H4 (cell line): ENCODE measurements at regions not wholly inside any gene's neighbourhood (a gene's known extent, or its start where the extent isn't known, plus 50 kb on each side); places are given as distances from the start of the nearest gene placed in this dataset.

Experiments
- DNase-seq: peaks from one replicate; pipeline ENCODE4 v3.0.0-alpha.2; 2015; ENCODE audit warnings: low spot score

DNA sequence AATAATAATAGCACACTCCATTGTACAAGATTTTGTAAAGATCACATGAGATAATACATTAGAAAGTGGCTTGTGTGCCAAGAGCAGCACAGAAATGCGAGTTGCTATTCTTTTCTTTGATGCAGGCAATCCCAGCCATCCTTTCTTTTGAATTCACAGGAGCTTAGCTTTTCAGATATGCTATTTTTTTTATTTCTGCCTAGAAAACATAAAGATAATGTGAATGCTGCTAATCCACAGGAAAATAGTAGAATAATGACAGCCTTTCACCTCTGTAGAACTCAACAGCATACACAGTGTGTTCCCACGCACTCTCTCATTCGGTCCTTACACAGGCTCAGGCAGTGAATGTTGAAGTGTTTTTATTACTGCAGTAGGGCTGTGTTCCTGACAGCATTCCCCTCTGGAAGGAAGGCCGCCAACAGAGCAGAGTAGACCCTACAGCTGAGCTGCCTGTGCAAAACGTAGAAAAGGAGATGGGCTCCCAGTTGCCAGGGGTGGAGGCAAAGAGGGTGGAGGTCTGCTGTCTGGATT, 138.8 kb upstream of the TAPT1 start:
- DNase-seq = no peak

DNA sequence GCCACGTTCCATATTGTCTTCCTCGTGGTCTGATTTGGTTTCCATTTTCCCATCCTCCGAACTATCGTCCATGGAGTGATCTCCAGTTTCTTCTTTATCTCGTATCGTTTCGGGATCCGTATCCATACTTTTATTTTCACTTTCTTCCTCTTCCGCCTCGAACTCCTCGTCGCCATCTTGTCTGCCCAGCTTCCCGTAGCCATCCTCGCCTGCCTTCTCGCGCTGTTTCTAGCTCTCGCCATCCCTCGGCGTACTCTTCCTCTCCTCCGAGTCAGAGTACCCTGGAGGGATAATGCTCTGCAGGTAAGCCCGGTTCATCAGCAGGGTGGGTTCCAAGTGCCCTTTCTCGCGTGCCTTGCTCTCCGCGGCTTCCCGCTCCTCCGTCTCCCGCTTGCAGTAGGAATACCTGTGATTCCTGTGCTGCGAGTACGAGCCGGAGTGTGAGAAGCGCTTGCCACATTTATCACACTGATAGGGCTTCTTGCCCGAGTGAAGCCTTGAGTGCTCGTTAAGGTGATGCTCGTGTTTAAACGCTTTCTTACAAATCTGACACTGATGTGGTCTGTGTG, 134.5 kb upstream of the TAPT1 start:
- no peak for DNase-seq

DNA sequence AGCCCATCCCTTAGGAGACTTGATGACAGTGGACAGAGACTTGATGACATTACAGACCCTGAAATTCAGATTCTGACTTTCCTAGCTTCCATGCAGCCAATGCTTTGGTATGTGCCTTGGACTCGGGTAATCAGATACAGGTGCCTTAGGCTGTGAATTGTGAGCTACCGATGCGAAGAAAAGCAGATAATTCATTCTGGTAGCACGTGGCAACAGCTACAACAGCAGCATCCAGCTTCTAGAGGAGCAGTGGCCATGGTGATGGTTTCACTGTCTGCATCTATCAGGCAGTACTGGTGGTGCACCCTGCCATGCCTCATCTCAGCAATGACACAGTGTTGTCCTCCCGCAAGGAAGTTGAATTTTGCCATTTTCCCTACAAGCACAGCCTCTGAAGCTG, 126.9 kb upstream of the TAPT1 start:
- DNase-seq = no peak

DNA sequence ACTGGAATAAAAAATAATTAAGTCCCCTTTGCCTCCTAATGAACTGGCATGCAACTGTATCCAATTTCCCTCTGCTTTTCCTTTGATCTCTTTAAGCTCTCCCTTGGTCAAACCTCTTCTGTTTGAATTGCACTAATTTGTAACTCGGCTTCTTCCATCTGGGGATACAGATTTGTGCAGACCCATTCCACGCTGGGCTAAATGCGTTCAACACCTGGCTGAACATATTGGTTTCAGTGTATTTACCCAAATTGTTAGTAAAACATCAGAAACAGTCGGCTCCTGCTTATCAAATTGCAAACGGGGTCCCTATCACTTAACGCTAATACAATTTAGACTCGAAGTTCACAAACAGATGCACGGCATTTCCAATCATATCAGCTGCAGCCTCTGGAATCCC, 124.9 kb upstream of the TAPT1 start:
- DNase-seq = no peak

DNA sequence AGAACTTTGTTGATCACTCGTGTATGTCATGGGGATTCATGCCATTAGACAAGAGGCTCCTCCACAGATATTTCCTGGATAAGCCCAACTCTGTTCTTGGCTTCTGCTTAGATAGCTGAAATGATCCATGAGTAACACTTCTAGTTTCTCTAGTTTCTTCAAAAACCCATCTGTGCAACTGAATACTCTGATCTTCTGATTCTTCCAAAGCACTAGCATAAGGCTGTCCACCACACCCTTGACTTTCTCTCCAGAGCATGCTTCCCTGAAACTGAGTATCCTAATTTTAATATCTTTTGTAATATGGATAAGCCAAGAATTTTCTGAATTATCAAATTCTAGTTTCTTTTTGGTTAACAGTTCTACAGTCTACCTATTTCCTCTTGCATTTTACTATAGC, 118.6 kb upstream of the TAPT1 start:
- DNase-seq = no peak

DNA sequence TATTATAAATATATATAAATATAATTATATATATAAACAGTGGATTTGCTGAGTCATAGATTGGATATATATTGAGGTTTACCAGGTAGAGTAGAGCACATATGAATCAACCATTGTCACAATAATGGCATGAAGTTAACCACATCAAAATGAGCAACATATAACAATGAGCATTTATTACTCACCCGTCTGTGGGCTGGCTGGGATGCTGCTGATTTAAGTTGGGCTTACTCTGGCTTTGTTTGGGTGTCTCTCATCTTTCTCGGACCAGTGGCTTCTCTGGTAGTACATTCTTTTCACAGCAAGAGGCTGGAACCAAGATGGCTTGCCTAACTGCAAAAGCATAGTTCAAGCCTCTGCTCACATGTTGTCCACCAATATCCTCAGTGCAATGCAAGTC, 111.7 kb upstream of the TAPT1 start:
- DNase-seq = peak; percentile 50

DNA sequence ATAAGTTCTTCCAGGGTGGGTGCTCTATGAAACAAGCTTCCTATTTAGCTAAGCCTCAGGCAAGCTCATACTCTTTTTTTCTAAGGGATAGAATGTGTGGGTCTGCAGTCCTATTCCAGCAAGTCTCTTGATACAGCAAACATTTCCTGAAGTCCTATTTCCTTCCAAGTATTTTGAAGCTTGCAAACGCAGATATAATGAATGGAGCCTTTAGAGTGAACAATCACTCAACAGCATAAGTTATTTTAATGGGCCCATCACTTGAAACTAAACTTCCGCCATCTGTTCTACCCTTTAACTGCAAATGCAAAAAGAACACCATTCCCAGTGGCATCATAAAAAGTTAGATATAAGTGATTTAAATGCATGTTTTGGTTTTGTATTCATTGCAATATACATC, 108.3 kb upstream of the TAPT1 start:
- DNase-seq = no peak

DNA sequence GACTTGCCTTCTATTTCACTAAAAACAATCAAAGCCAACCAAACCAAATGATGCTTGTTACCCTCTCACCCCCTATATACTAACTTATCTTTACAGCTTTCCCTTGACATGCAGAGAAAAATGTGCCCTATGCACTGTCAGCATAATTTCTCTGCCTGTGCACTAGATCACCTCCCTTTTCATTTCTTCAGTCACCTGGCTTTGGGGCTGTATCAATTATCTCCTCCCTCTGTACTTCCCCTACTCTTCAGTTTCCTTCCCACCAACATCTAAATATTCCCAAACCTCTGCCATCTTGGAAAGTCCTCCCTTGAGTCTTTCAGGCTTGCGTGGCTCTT, 103.5 kb upstream of the TAPT1 start:
- DNase-seq = no peak

DNA sequence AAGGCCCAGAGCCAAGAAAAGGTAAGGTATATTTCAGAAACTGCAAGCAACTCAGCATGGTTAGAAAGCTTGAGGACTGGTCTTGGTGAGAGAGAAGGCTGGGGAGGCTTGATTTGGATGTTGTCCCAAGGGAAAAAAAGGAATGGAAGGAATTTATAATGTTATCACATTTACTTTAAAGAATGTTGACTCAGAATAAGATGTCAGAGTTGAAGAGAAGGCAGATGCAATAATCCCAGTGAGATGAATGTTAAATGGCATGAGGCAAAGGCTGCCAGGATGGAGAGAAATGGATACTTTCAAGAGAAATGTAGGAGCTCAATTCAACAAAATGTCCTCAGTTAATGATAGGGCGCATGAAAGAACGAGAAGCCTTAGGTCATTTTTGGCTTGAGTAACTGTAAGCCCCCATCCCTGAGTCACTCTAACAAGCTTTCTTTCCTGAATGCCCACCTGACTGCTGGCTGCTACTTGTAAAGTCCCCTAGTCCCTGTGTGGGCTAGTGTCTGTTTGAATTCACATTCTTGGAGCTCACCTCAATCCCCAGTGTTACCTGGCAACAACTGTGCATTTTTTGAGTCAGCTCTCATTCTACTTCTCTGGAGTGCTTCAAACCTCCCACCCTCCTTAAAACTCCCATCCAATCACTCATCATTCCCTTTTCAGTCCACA, 103.0 kb upstream of the TAPT1 start:
- no peak for DNase-seq

DNA sequence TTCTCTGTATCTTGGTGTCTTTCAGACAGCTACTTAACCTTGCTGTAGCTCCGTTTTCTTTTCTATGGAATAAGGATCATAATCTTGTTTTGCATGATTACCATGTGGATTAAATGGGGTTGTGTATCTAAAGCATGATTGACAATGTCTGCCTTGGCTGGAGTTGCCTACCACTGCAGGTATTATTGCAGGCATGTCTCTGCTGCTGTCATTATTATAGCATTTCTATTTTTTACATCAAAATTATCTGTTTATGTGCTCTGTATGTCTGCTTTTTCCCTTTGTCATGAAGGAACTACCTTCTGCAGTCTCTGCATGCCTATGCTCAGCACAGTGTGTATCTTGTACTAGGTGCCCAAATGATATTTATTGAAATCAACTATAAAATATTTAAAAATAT, 95.9 kb upstream of the TAPT1 start:
- no peak for DNase-seq

DNA sequence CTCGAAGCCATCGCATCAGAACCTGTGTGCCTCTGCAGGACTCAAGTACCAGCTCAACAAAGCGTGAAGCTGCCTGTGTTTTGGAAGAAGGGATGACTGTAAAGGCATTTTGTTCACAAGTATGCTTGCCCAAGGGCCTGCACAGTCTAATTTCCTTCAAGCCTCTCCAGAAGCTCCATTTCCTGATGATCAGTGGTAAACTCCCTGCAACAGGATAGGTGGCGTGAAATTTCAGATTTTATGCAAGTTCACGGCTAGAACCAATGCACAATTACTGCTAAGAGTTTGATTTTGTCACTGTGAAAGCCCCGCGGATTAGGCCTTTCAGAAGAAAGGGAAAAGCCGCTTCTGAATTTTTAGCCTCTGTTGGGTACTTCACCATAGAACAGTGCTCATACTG, 89.2 kb upstream of the TAPT1 start:
- no peak for DNase-seq

DNA sequence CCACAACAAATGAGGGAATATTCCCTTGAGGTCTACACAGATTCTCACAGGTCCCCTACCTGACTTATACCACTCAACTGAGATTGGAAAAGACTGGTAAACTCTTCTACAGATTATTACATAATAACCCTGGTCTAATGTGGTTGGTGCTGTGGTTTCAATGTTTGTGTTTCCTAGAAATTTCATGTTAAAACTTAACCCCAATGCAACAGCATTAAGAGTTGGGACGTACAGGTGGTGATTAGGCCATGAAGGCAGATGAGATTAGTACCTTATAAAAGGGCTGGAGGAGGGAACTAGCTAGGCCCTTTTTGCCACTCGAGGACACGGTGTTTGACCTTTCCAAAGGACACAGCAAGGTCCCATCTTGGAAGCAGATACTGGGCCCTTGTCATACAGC, 84.3 kb upstream of the TAPT1 start:
- no peak for DNase-seq

DNA sequence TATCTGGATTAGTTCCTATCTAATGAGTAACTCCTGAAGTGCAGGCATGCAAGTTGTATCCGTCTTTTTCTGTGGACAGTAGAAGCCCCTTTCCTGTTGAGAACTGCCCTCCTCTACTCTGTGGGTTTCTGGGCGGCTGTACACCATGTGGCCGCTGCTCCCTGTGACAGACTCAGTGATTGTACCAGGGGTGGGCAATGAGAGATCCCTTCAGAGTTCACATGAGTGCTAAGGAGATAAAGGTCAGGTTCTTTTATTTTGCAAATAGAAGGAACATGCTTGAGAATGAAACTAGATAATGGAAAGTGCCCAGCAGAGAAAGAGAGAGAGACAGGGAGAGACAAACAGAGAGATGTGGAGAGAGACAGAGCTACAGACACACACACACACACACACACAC, 76.4 kb upstream of the TAPT1 start:
- no peak for DNase-seq

DNA sequence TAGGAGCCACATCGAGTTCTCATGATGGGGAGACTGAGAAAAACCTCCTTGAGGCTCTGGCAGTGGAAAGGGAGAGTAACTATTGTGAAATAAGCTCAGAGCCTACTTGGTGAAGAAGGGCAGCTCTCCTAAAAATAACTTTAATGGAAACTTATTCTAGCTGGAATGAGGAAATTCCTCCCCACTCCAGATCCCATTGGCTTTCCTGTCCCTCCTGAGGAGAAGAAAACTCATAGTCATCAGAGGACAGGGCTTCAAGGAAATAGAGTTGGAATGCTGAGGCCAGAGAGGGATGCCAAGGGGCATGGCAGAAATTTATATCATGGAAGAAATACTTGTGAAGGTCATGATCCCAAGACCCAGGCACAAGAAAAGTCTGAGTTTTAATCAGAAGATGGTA, 70.7 kb upstream of the TAPT1 start:
- no peak for DNase-seq

DNA sequence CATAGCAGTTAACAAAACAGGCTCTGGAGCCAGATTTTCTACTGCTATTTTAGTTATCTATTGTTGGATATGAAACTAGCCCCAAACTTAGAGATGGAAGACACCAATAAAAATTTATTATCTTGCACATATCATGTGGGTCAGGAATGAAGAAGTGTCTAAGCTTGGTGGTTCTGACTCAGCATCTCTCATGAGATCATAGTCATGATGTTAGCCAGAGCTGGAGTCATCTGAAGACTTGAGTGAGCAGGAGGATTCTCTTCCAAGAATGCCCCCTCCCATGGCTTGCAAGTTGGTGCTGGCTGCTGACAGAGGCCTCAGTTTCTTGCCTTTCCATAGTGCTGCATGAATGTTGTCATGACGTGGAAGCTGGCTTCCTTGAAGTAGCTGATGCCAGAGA, 68.2 kb upstream of the TAPT1 start:
- no peak for DNase-seq

DNA sequence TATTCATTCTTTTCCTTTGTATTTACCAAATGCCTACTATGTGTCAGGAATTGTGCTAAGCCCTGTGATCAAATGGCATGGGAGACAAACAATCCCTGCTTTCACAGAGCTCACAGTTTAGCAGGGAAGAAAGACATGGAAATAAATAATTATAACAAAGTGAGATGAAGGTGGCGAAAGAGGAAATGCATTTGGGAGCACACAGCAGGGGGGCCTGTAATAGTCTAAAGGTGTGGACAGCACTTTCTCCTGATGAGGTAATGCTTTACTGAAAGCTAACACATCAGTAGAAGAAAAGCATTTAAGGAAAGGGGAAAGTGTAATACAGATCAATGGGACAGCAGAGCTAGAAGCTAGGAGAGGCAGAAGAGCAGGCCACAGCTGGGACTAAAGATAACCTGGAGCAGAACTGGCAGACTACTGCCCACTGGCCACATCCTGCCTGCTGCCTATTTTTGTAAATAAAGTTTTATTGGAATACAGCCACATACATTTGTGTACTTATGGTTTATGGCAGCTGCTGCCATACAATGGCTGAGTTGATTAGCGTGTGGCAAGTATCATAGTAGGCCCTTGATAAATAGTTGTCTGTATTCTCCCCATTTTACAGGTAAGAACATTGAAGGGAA, 67.1 kb upstream of the TAPT1 start:
- no peak for DNase-seq

DNA sequence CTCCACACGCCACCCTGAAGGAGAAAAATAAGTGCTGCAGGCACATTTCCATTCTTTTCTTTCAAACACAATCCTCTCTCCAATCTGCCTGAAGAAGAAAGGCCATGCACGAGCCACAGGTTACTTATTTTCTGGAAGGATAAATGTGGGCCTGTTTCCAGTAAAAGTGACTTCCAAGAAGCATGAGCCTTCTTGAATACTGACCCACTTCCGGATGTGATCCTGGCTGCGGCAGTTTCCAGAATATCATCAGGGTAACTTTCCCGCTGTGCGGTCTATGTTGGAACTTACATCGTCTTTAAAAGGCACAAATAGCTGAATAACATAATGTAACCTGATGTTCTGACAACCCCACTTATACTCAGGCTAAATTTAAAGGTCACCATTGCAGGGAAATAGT, 66.3 kb upstream of the TAPT1 start:
- no peak for DNase-seq

DNA sequence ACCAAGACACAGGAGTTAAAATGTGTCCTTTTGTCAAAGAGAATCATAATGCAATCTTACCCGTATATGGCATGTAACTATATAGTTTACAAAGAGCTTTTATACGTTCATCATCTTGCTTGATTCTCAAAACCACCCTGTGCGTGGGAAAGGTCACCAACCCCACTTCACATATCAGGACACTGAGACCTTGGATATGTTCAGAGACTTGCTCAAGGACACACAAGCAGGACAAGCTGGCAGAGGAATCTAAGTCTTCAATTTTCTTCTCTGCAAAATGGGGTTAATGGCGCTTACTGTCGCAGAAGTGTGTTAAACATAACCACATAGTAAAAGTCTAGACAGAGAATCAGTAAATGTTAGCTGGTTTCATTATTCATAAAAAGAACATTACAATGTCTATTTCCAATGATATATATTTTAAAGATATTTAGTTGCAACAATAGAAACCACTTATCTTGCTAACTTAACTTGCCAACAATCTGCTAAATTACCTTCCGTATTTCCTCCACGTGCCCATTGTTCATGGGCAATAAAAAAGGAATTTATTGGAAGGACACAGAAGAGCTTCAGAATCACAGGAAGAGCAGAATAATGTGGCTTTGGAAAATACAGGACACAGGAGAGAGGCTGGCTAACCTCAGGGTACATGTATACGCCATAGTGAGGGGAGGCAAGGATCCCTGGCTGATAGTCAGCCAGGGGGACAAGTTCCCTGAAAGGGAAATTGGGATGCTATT, 64.6 kb upstream of the TAPT1 start:
- DNase-seq = no peak

DNA sequence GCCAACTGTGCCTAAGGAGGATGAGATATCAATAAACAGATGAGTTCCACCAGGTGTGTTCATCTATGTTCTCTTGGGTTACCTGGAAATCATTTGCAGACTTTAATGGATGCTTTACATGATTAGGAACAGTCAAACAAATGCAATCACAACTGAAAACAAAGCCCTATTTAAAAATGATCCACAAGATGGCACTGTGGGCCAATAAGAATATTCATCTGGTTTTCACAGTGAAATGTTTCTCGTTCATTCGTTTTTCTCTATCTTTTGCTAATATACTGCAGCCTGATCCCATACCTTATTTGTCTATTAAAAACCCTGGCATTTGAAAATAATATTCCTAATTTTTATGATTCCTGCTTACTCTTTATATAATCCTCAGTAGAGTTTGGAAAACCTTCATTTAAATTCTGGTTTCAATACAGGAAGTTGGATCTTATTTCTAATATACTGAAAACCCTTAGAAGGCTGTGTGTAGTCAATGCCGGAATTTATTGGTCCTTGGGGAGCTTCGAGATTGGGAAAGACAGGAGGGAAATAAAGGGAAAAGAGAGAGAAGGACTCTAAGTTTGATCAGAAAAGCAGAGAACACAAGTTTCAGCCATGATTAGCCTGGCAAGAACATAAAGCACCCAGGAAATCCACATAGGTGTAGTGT, 63.8 kb upstream of the TAPT1 start:
- peak; percentile 34 for DNase-seq

DNA sequence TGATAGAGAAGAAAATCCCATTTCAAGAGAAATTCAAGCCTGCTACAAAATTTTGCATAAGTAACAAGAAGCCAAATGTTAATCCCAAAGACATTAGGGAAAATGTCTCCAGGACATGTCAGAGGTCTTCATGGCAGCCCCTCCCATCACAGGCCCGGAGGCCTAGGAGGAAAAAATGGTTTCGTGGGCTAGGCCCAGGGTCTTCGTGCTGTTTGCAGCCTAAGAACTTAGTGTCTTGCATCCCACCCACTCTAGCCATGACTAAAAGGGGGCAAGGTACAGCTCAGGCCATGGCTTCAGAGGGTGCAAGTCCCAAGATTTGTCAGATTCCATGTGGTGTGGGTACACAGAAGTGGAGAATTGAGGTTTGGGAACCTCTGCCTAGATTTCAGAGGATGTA, 57.8 kb upstream of the TAPT1 start:
- DNase-seq = no peak

DNA sequence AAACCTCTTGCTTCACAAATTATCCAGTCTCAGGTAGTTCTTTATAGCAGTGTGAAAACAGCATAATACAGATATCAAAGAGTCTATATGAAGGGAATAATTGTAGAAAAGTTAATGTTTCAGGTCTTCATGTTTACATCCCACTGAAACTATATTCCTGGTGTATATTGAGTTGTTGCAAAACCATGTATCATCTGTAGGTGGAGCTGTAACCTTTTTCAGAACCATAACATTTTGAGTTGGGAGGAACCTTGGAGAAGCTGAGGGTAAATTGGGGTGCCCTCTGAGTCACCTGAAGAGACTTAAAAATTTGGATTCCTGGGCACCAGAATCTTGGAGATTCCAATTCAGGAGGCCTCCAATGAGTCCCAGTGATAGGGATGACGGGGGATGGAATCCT, 51.9 kb upstream of the TAPT1 start:
- DNase-seq = no peak
